ENCODE measurements at regions not wholly inside any gene's neighbourhood (a gene's known extent, or its start where the extent isn't known, plus 50 kb on each side); places are given as distances from the start of the nearest gene placed in this dataset.

- no peaks in the 10 kb centered on the region for H3K27me3 ChIP-seq
- no peak overlapping the region for H3K27ac ChIP-seq
Observed at GRCh38 chr11:24082860-24083259, 414.0 kb upstream of the LUZP2 start.

GRCh38 chr11:24084956-24085355 lies 411.9 kb upstream of the LUZP2 start:
- H3K79me2 ChIP-seq (ENCODE audit: low read depth), result no peaks in the 10 kb centered on the region
- no peaks in the 10 kb centered on the region for H3F3A ChIP-seq (ENCODE audit: low read depth)
- H3K4me3 ChIP-seq, result no peak overlapping the region
- H3K9me3 ChIP-seq (ENCODE audit: low read depth), result no peaks in the 10 kb centered on the region
- TF ChIP-seq EZH2phosphoT487 (IDR thresholded peaks at IDR 0.05) (no peak), EZH2 (IDR thresholded peaks at IDR 0.05) (no peak), CTCF (IDR thresholded peaks at IDR 0.05) (no peak)
- Mint-ChIP-seq H3K4me3 (no peak overlapping the region), H3K27me3 (ENCODE audit: insufficient read depth, low read depth) (no peaks in the 10 kb centered on the region), H3K27ac (no peak overlapping the region), H3K36me3 (no peaks in the 10 kb centered on the region), H3K4me1 (no peaks in the 10 kb centered on the region), H3K9me3 (no peaks in the 10 kb centered on the region)
- no peaks in the 10 kb centered on the region for H3K36me3 ChIP-seq
- H3K27ac ChIP-seq, result no peak overlapping the region
- H3K4me1 ChIP-seq, result no peaks in the 10 kb centered on the region
- no peak overlapping the region for H2AFZ ChIP-seq (replicated peaks)
- H3K4me2 ChIP-seq, result no peak overlapping the region
- no peaks in the 10 kb centered on the region for H4K20me1 ChIP-seq (ENCODE audit: low read depth)
- no peak for DNase-seq (ENCODE audit: low spot score)
- H3K27me3 ChIP-seq, result no peaks in the 10 kb centered on the region
- H3K9ac ChIP-seq, result no peak overlapping the region

More at GRCh38 chr11:24082860-24083259, 414.0 kb upstream of the LUZP2 start:
- Histone ChIP-seq H3K4me3 (no peak overlapping the region), H3F3A (ENCODE audit: low read depth) (no peaks in the 10 kb centered on the region), H3K4me1 (no peaks in the 10 kb centered on the region), H3K9ac (no peak overlapping the region), H4K20me1 (ENCODE audit: low read depth) (no peaks in the 10 kb centered on the region), H3K9me3 (ENCODE audit: low read depth) (no peaks in the 10 kb centered on the region), H3K4me2 (no peak overlapping the region), H2AFZ (replicated peaks) (no peak overlapping the region), H3K79me2 (ENCODE audit: low read depth) (no peaks in the 10 kb centered on the region), H3K36me3 (no peaks in the 10 kb centered on the region)
- H3K27ac Mint-ChIP-seq, result no peak overlapping the region
- no peak for TF ChIP-seq EZH2 (IDR thresholded peaks at IDR 0.05)
- TF ChIP-seq EZH2phosphoT487 (IDR thresholded peaks at IDR 0.05), result no peak
- no peak for TF ChIP-seq CTCF (IDR thresholded peaks at IDR 0.05)
- no peaks in the 10 kb centered on the region for H3K4me1 Mint-ChIP-seq
- H3K9me3 Mint-ChIP-seq, result no peaks in the 10 kb centered on the region
- DNase-seq (ENCODE audit: low spot score), result no peak
- no peaks in the 10 kb centered on the region for H3K36me3 Mint-ChIP-seq
- H3K27me3 Mint-ChIP-seq (ENCODE audit: insufficient read depth, low read depth), result no peaks in the 10 kb centered on the region
- no peak overlapping the region for H3K4me3 Mint-ChIP-seq

GRCh38 chr11:24086921-24087320 lies 409.9 kb upstream of the LUZP2 start:
- no peak for DNase-seq (ENCODE audit: low spot score)
- Histone ChIP-seq H3K79me2 (ENCODE audit: low read depth) (no peaks in the 10 kb centered on the region), H3K4me1 (no peaks in the 10 kb centered on the region), H2AFZ (replicated peaks) (no peak overlapping the region), H3K4me2 (no peak overlapping the region), H3K36me3 (no peaks in the 10 kb centered on the region), H4K20me1 (ENCODE audit: low read depth) (no peaks in the 10 kb centered on the region), H3K4me3 (no peak overlapping the region), H3K9me3 (ENCODE audit: low read depth) (no peaks in the 10 kb centered on the region), H3K9ac (no peak overlapping the region), H3K27ac (no peak overlapping the region), H3K27me3 (no peaks in the 10 kb centered on the region), H3F3A (ENCODE audit: low read depth) (no peaks in the 10 kb centered on the region)
- TF ChIP-seq EZH2phosphoT487 (IDR thresholded peaks at IDR 0.05), result no peak
- no peak for TF ChIP-seq CTCF (IDR thresholded peaks at IDR 0.05)
- Mint-ChIP-seq H3K27ac (no peak overlapping the region), H3K4me1 (no peaks in the 10 kb centered on the region), H3K36me3 (no peaks in the 10 kb centered on the region), H3K4me3 (no peak overlapping the region), H3K27me3 (ENCODE audit: insufficient read depth, low read depth) (no peaks in the 10 kb centered on the region), H3K9me3 (no peaks in the 10 kb centered on the region)

DNA sequence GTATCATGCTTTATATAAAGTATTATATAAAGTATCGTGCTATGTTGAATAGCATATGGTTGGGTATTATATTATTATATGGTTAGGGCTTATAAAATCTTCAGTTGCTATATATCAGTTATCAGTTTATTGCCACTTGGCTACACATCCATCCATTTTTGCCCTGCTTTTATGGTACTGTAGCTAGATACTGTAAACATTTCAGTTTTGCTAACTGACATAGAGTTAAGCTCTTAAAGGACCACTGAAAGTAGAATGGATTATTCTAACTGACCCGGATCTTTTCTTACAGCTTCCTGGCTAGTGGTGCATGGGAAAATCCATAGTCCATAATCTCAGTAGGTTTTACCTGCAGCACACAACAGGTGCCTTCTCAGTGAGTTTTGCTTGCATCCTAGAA lies 405.3 kb upstream of the LUZP2 start:
- Histone ChIP-seq H3K27me3 (no peaks in the 10 kb centered on the region), H3K4me1 (peaks cover 10% of the 10 kb centered on the region), H3K79me2 (ENCODE audit: low read depth) (no peaks in the 10 kb centered on the region), H2AFZ (replicated peaks) (no peak overlapping the region), H3K36me3 (no peaks in the 10 kb centered on the region), H3K4me2 (no peak overlapping the region), H4K20me1 (ENCODE audit: low read depth) (no peaks in the 10 kb centered on the region), H3K9me3 (ENCODE audit: low read depth) (no peaks in the 10 kb centered on the region), H3K9ac (no peak overlapping the region), H3K27ac (no peak overlapping the region), H3K4me3 (no peak overlapping the region), H3F3A (ENCODE audit: low read depth) (no peaks in the 10 kb centered on the region)
- H3K9me3 Mint-ChIP-seq, result no peaks in the 10 kb centered on the region
- no peaks in the 10 kb centered on the region for H3K27me3 Mint-ChIP-seq (ENCODE audit: insufficient read depth, low read depth)
- TF ChIP-seq CTCF (IDR thresholded peaks at IDR 0.05) (no peak), EZH2phosphoT487 (IDR thresholded peaks at IDR 0.05) (no peak), EZH2 (IDR thresholded peaks at IDR 0.05) (no peak)
- no peak overlapping the region for H3K4me3 Mint-ChIP-seq
- H3K4me1 Mint-ChIP-seq, result peaks cover 6% of the 10 kb centered on the region
- H3K27ac Mint-ChIP-seq, result no peak overlapping the region
- H3K36me3 Mint-ChIP-seq, result no peaks in the 10 kb centered on the region
- DNase-seq (ENCODE audit: low spot score), result no peak

All from neural progenitor cell (in vitro differentiated cells).